SK-N-SH (cell line): ENCODE measurements at regions not wholly inside any gene's neighbourhood (a gene's known extent, or its start where the extent isn't known, plus 50 kb on each side); places are given as distances from the start of the nearest gene placed in this dataset.

Experiments
- CTCF ChIA-PET: fragments of 300-600, 350-600 bp; formaldehyde crosslinking; extraction: SDS; loops from one replicate; lab custom pipeline; 2021; lab: Yijun Ruan, JAX
- POLR2A ChIA-PET: fragments of 350-600 bp; sonication (Branson Sonifier 250); formaldehyde crosslinking; extraction: SDS; loops from one replicate; lab custom pipeline; 2020; ENCODE audit warnings: antibody characterized with exemption, inconsistent platforms; lab: Yijun Ruan, JAX
- DNase-seq: peaks from one replicate; pipeline ENCODE4 v3.0.0; 2012
- H2AFZ ChIP-seq: fragments of 200-600 bp; sonication (generic); 2 replicates; pipeline ENCODE4 v1.8.1; 2016; ENCODE audit warnings: antibody characterized with exemption, mild to moderate bottlenecking, low read depth
- H3F3A ChIP-seq: fragments of 200-600 bp; sonication (generic); replicated peaks from 2 replicates; pipeline ENCODE3; 2016; ENCODE audit warnings: antibody characterized with exemption, mild to moderate bottlenecking; ENCODE audit not compliant: insufficient read depth
- H3K27ac ChIP-seq, 2 experiments: fragments of 200-500 bp in 1 of 2; fragments of 200-600 bp in 1 of 2; sonication (Bioruptor generic) in 1 of 2; sonication (generic), shearing (Covaris generic) in 1 of 2; 2 replicates each; pipeline versions ENCODE4 v1.5.1 to v1.6.1; 2014 to 2016; ENCODE audit warnings: low read depth in 2 of 2, inconsistent platforms in 1 of 2, low read length in 1 of 2, mild to moderate bottlenecking in 1 of 2, mixed read lengths in 1 of 2
- H3K27me3 ChIP-seq: fragments of 200-600 bp; sonication (generic), shearing (Covaris generic); 2 replicates; pipeline ENCODE4 v1.6.1; 2016; ENCODE audit warnings: mixed run types; ENCODE audit not compliant: insufficient read depth
- H3K36me3 ChIP-seq, 2 experiments: fragments of 200-500 bp in 1 of 2; fragments of 200-600 bp in 1 of 2; sonication (Bioruptor generic) in 1 of 2; sonication (generic) in 1 of 2; replicated peaks in 1 of 2; 2 replicates each; pipeline versions ENCODE3 to v1.5.1; 2014 to 2016; ENCODE audit warnings: low read length in 1 of 2, mild to moderate bottlenecking in 1 of 2; ENCODE audit not compliant: insufficient read depth in 2 of 2, control insufficient read depth in 1 of 2
- H3K4me1 ChIP-seq, 2 experiments: fragments of 200-500 bp in 1 of 2; fragments of 200-600 bp in 1 of 2; sonication (Bioruptor generic) in 1 of 2; sonication (generic), shearing (Covaris generic) in 1 of 2; 2 replicates each; pipeline versions ENCODE4 v1.5.1 to v1.6.1; 2014 to 2016; ENCODE audit warnings: low read depth in 1 of 2, low read length in 1 of 2, mixed run types in 1 of 2; ENCODE audit not compliant: insufficient read depth in 2 of 2, control insufficient read depth in 1 of 2
- H3K4me2 ChIP-seq: fragments of 200-600 bp; sonication (generic), shearing (Covaris generic); 2 replicates; pipeline ENCODE4 v1.6.1; 2017; ENCODE audit warnings: mixed run types
- H3K4me3 ChIP-seq, 2 experiments: fragments of 200-500 bp in 1 of 2; fragments of 200-600 bp in 1 of 2; sonication (Bioruptor generic) in 1 of 2; sonication (generic), shearing (Covaris generic) in 1 of 2; 2 replicates each; pipeline versions ENCODE4 v1.5.1 to v1.8.1; 2014 to 2016; ENCODE audit warnings: low read depth in 2 of 2, inconsistent platforms in 1 of 2, low read length in 1 of 2, mild to moderate bottlenecking in 1 of 2, mixed read lengths in 1 of 2, moderate library complexity in 1 of 2
- H3K79me2 ChIP-seq: fragments of 200-600 bp; sonication (generic); 2 replicates; pipeline ENCODE4 v1.8.1; 2017; ENCODE audit warnings: mild to moderate bottlenecking; ENCODE audit not compliant: insufficient read depth
- H3K9ac ChIP-seq: fragments of 200-600 bp; sonication (generic); 2 replicates; pipeline ENCODE4 v1.6.1; 2017; ENCODE audit warnings: mixed run types
- H3K9me2 ChIP-seq: fragments of 200-600 bp; sonication (generic); 2 replicates; pipeline ENCODE4 v1.6.1; 2017; ENCODE audit warnings: mixed run types
- H3K9me3 ChIP-seq: fragments of 200-600 bp; sonication (generic); 2 replicates; pipeline ENCODE4 v1.6.1; 2017; ENCODE audit warnings: mixed run types, mild to moderate bottlenecking, moderate library complexity
- H4K20me1 ChIP-seq: fragments of 200-600 bp; sonication (generic); 2 replicates; pipeline ENCODE4 v1.6.1; 2017; ENCODE audit warnings: mild to moderate bottlenecking, mixed run types; ENCODE audit not compliant: insufficient read depth
- CHD2 ChIP-seq: fragments of 150-350 bp; IDR thresholded peaks from 2 replicates; pipeline ENCODE4 v1.6.1; 2018; ENCODE audit warnings: low read length; ENCODE audit not compliant: partially characterized antibody
- CTCF ChIP-seq: fragments of 200-600 bp; sonication (generic); IDR thresholded peaks from 2 replicates; pipeline ENCODE4 v1.6.1; 2017; ENCODE audit warnings: antibody characterized with exemption, mild to moderate bottlenecking, moderate library complexity
- EP300 ChIP-seq, 2 experiments: IDR thresholded peaks; 2 replicates each; pipeline versions ENCODE4 v1.4.0 to v1.6.1; 2012; ENCODE audit warnings: borderline replicate concordance in 1 of 2, low read depth in 1 of 2, low read length in 1 of 2
- EZH2phosphoT487 ChIP-seq: fragments of 200-600 bp; sonication (generic); IDR thresholded peaks from 2 replicates; pipeline ENCODE4 v1.6.1; 2017; ENCODE audit warnings: low read depth, mixed run types, mild to moderate bottlenecking, antibody characterized with exemption, moderate library complexity, borderline replicate concordance
- FOSL2 ChIP-seq: IDR thresholded peaks from 2 replicates; pipeline ENCODE4 v1.4.0; 2012; ENCODE audit warnings: low read depth, mild to moderate bottlenecking, moderate library complexity, borderline replicate concordance
- FOXM1 ChIP-seq: IDR thresholded peaks from 2 replicates; pipeline ENCODE4 v1.4.0; 2012; ENCODE audit warnings: low read depth, mild to moderate bottlenecking
- IRF3 ChIP-seq: fragments of 150-350 bp; IDR thresholded peaks from 2 replicates; pipeline ENCODE4 v1.6.1; 2016; ENCODE audit warnings: mild to moderate bottlenecking, low read depth, low read length
- JUND ChIP-seq: IDR thresholded peaks from 2 replicates; pipeline ENCODE4 v1.4.0; 2012
- MAX ChIP-seq: IDR thresholded peaks from 2 replicates; pipeline ENCODE4 v1.4.0; 2012; ENCODE audit warnings: low read depth
- MEF2A ChIP-seq: IDR thresholded peaks from 2 replicates; pipeline ENCODE4 v1.4.0; 2012; ENCODE audit warnings: low read depth, borderline replicate concordance
- MXI1 ChIP-seq: IDR thresholded peaks from 2 replicates; pipeline ENCODE4 v1.6.1; 2012; ENCODE audit warnings: mild to moderate bottlenecking, low read depth, low read length, improper control_type of control experiment
- NRF1 ChIP-seq: IDR thresholded peaks from 2 replicates; pipeline ENCODE4 v1.6.1; 2012; ENCODE audit warnings: low read depth, mild to moderate bottlenecking, low read length
- PBX3 ChIP-seq: IDR thresholded peaks from 2 replicates; pipeline ENCODE4; 2012
- RXRA ChIP-seq: IDR thresholded peaks from 2 replicates; pipeline ENCODE4 v1.4.0; 2012; ENCODE audit warnings: low read depth, mild to moderate bottlenecking, borderline replicate concordance
- SIN3A ChIP-seq: IDR thresholded peaks from 2 replicates; pipeline ENCODE4 v1.6.1; 2012; ENCODE audit warnings: low read depth, mild to moderate bottlenecking, low read length, moderate library complexity, borderline replicate concordance
- TAF1 ChIP-seq: IDR thresholded peaks from 2 replicates; pipeline ENCODE4 v1.6.1; 2012; ENCODE audit warnings: low read depth, mild to moderate bottlenecking, low read length, moderate library complexity, borderline replicate concordance
- TCF12 ChIP-seq: IDR thresholded peaks from 2 replicates; pipeline ENCODE4 v1.4.0; 2012
- USF1 ChIP-seq: IDR thresholded peaks from 2 replicates; pipeline ENCODE4 v1.4.0; 2012; ENCODE audit warnings: low read depth, borderline replicate concordance
- USF2 ChIP-seq: fragments of 150-350 bp; IDR thresholded peaks from 2 replicates; pipeline ENCODE4 v1.6.1; 2017; ENCODE audit warnings: antibody characterized with exemption, low read length, low read depth, borderline replicate concordance
- YY1 ChIP-seq: IDR thresholded peaks from 2 replicates; pipeline ENCODE4 v1.4.0; 2012; ENCODE audit warnings: low read depth, mild to moderate bottlenecking
- ZBTB33 ChIP-seq: IDR thresholded peaks from 2 replicates; pipeline ENCODE4 v1.4.0; 2012; ENCODE audit warnings: low read depth, borderline replicate concordance
- WGBS: methylation state at CpG from one replicate; pipeline ENCODE4 v1.1.6; 2017; ENCODE audit warnings: low lambda C conversion rate; 5-methylcytosine and 5-hydroxymethylcytosine counted together

- TF ChIP-seq EZH2phosphoT487 (no peak), EP300 (IDR thresholded peaks at IDR 0.05; ENCODE audit: borderline replicate concordance in 1 of 2, low read depth in 1 of 2, low read length in 1 of 2) (no peak), FOSL2 (no peak), IRF3 (no peak)
Observed at GRCh38 chr5:133730346-133730745, 118.0 kb upstream of the FSTL4 start (continued).

GRCh38 chr5:133729800-133730199 lies 117.5 kb upstream of the FSTL4 start:
- Histone ChIP-seq H3K9me3 (no peaks in the 10 kb centered on the region), H3K9ac (no peak overlapping the region), H3K4me3 (no peak overlapping the region), H3K9me2 (no peaks in the 10 kb centered on the region), H4K20me1 (no peaks in the 10 kb centered on the region), H3K27ac (no peak overlapping the region), H3K27me3 (no peaks in the 10 kb centered on the region), H3K4me2 (no peak overlapping the region), H3F3A (no peaks in the 10 kb centered on the region), H2AFZ (no peak overlapping the region), H3K4me1 (no peaks in the 10 kb centered on the region; a peak in 1 of 4 replicates), H3K36me3 (no peaks in the 10 kb centered on the region), H3K79me2 (no peaks in the 10 kb centered on the region)
- TF ChIP-seq ZBTB33 (no peak), NRF1 (no peak), TCF12 (no peak), IRF3 (no peak), USF2 (no peak), USF1 (no peak), FOSL2 (no peak), RXRA (no peak), SIN3A (no peak), TAF1 (no peak), CTCF (no peak), MAX (no peak), CHD2 (no peak), FOXM1 (no peak), JUND (no peak), MEF2A (no peak), YY1 (no peak), MXI1 (no peak), PBX3 (no peak)
- ChIA-PET POLR2A (no interaction called here), CTCF (no interaction called here)
- 50% methylated on average over 3 of the region's 3 CpGs for WGBS
- no peak for DNase-seq
